Testis (tissue), 2 donors: ENCODE measurements at regions not wholly inside any gene's neighbourhood (a gene's known extent, or its start where the extent isn't known, plus 50 kb on each side); places are given as distances from the start of the nearest gene placed in this dataset.

Experiments used
- CTCF ChIP-seq, 3 experiments: fragments of 450-650 bp in 2 of 3; fragments of 200-600 bp in 1 of 3; sonication (generic) in 1 of 3; IDR thresholded peaks; one replicate each; pipeline ENCODE4 v1.5.1; 2016 to 2019; ENCODE audit warnings: antibody characterized with exemption in 3 of 3, mild to moderate bottlenecking in 2 of 3, moderate library complexity in 1 of 3
- POLR2A ChIP-seq: fragments of 450-650 bp; IDR thresholded peaks from one replicate; pipeline ENCODE4 v1.6.1; 2017; ENCODE audit warnings: antibody characterized with exemption, mild to moderate bottlenecking, moderate library complexity

GRCh38 chr11:31870609-31871309 lies 59.6 kb upstream of the PAX6 start:
- TF ChIP-seq CTCF (IDR thresholded peaks at IDR 0.05) (peak in 2 of 3 experiments; percentile 40 to 57), POLR2A (no peak)
